H1 (cell line): ENCODE measurements at regions not wholly inside any gene's neighbourhood (a gene's known extent, or its start where the extent isn't known, plus 50 kb on each side); places are given as distances from the start of the nearest gene placed in this dataset.

Experiments
- CTCF ChIA-PET: fragments of 300-600 bp; sonication (Branson Sonifier 250); formaldehyde crosslinking; loops from one replicate; lab custom pipeline; 2021; ENCODE audit not compliant: partially characterized antibody; lab: Charles Lee
- POLR2A ChIA-PET: fragments of 300-600 bp; sonication (Branson Sonifier 250); formaldehyde crosslinking; loops from one replicate; lab custom pipeline; 2021; ENCODE audit warnings: inconsistent platforms; ENCODE audit not compliant: partially characterized antibody; lab: Charles Lee
- DNase-seq, 2 experiments: peaks; one replicate each; pipeline versions ENCODE4 v3.0.0 to v3.0.0-alpha.2; 2010 to 2022; ENCODE audit warnings: low spot score in 2 of 2, low read depth in 1 of 2, mixed read lengths in 1 of 2
- FAIRE-seq: peaks from 2 replicates; lab custom pipeline; 2011; peaks lifted over from hg19 to GRCh38; lab: Jason Lieb, UNC
- H2AFZ ChIP-seq: 2 replicates; pipeline ENCODE4 v1.8.1; 2012; ENCODE audit warnings: low read length, inconsistent platforms
- H2AK5ac ChIP-seq: 2 replicates; pipeline ENCODE4 v1.6.1; 2013; ENCODE audit warnings: low read depth, low read length
- H2BK120ac ChIP-seq: replicated peaks from 2 replicates; pipeline ENCODE3; 2013; ENCODE audit warnings: low read depth, low read length, inconsistent platforms
- H2BK12ac ChIP-seq: 2 replicates; pipeline ENCODE4 v1.6.1; 2013; ENCODE audit warnings: low read depth, low read length
- H2BK15ac ChIP-seq: 2 replicates; pipeline ENCODE4 v1.6.1; 2013; ENCODE audit warnings: low read length
- H2BK20ac ChIP-seq: 2 replicates; pipeline ENCODE4 v1.6.1; 2013; ENCODE audit warnings: low read length
- H2BK5ac ChIP-seq: 2 replicates; pipeline ENCODE4 v1.6.1; 2013; ENCODE audit warnings: low read depth, low read length
- H3K14ac ChIP-seq: 2 replicates; pipeline ENCODE4 v1.6.1; 2013; ENCODE audit warnings: inconsistent platforms; ENCODE audit not compliant: insufficient read length
- H3K18ac ChIP-seq: 2 replicates; pipeline ENCODE4 v1.6.1; 2013; ENCODE audit warnings: low read length; ENCODE audit errors: extremely low read depth
- H3K23ac ChIP-seq: 2 replicates; pipeline ENCODE4 v1.6.1; 2013; ENCODE audit warnings: inconsistent platforms; ENCODE audit not compliant: insufficient read length
- H3K23me2 ChIP-seq: 2 replicates; pipeline ENCODE4 v1.6.1; 2013; ENCODE audit warnings: low read depth, low read length
- H3K27ac ChIP-seq: 2 replicates; pipeline ENCODE4 v1.6.1; 2011; ENCODE audit warnings: low read depth, low read length, inconsistent platforms
- H3K27me3 ChIP-seq, 4 experiments: replicated peaks in 1 of 4; 1 replicate in 1 of 4; 2 replicates in 3 of 4; pipeline versions ENCODE4 v1.6.1 to v1.8.1; 2011 to 2013; ENCODE audit warnings: low read length in 3 of 4, mild to moderate bottlenecking in 3 of 4, inconsistent platforms in 2 of 4, mixed read lengths in 2 of 4, moderate library complexity in 1 of 4; ENCODE audit not compliant: control insufficient read depth in 3 of 4, insufficient read depth in 3 of 4; ENCODE audit errors: extremely low read depth in 1 of 4
- H3K36me3 ChIP-seq, 4 experiments: 2 replicates each; pipeline versions ENCODE4 v1.6.1 to v1.8.1; 2011 to 2013; ENCODE audit warnings: mild to moderate bottlenecking in 4 of 4, low read length in 3 of 4, moderate library complexity in 2 of 4, control low read depth in 1 of 4, inconsistent platforms in 1 of 4; ENCODE audit not compliant: insufficient read depth in 4 of 4, control insufficient read depth in 2 of 4
- H3K4ac ChIP-seq: replicated peaks from 2 replicates; pipeline ENCODE3; 2013; ENCODE audit warnings: low read length, low read depth, mixed read lengths, inconsistent platforms; ENCODE audit not compliant: insufficient read length
- H3K4me1 ChIP-seq, 4 experiments: replicated peaks in 1 of 4; 1 replicate in 1 of 4; 2 replicates in 3 of 4; pipeline versions ENCODE4 v1.6.1 to v1.8.1; 2011 to 2013; ENCODE audit warnings: low read length in 3 of 4, inconsistent platforms in 2 of 4, mixed read lengths in 1 of 4; ENCODE audit not compliant: insufficient read depth in 4 of 4, control insufficient read depth in 3 of 4
- H3K4me2 ChIP-seq, 2 experiments: 2 replicates each; pipeline versions ENCODE4 v1.6.1 to v1.8.1; 2011 to 2013; ENCODE audit warnings: low read depth in 2 of 2, low read length in 2 of 2, control low read depth in 1 of 2, inconsistent platforms in 1 of 2, mild to moderate bottlenecking in 1 of 2; ENCODE audit not compliant: insufficient read depth in 1 of 2
- H3K4me3 ChIP-seq, 4 experiments: fragments of 200-600, 300-600 bp in 1 of 4; sonication (generic), shearing (Covaris generic), sonication (Bioruptor Twin) in 1 of 4; 2 replicates each; pipeline versions ENCODE4 v1.5.1 to v1.8.1; 2011 to 2016; ENCODE audit warnings: low read length in 4 of 4, low read depth in 3 of 4, control low read depth in 2 of 4, inconsistent platforms in 2 of 4, mild to moderate bottlenecking in 2 of 4, mixed read lengths in 1 of 4, moderate library complexity in 1 of 4; ENCODE audit not compliant: insufficient read depth in 2 of 4; ENCODE audit errors: extremely low read depth in 1 of 4
- H3K56ac ChIP-seq: replicated peaks from 2 replicates; pipeline ENCODE3; 2013; ENCODE audit warnings: low read depth, mild to moderate bottlenecking, mixed read lengths, low read length, inconsistent platforms; ENCODE audit not compliant: insufficient read length
- H3K79me1 ChIP-seq: 2 replicates; pipeline ENCODE4 v1.6.1; 2013; ENCODE audit warnings: low read depth, low read length, control low read depth
- H3K79me2 ChIP-seq, 2 experiments: 2 replicates each; pipeline versions ENCODE4 v1.6.1 to v1.8.1; 2012 to 2013; ENCODE audit warnings: low read length in 2 of 2, mild to moderate bottlenecking in 2 of 2, inconsistent platforms in 1 of 2; ENCODE audit not compliant: insufficient read depth in 2 of 2, control insufficient read depth in 1 of 2
- H3K9ac ChIP-seq, 4 experiments: replicated peaks in 1 of 4; 1 replicate in 1 of 4; 2 replicates in 3 of 4; pipeline versions ENCODE4 v1.6.1 to v1.8.1; 2011 to 2013; ENCODE audit warnings: low read depth in 3 of 4, low read length in 3 of 4, control low read depth in 2 of 4, mild to moderate bottlenecking in 2 of 4, moderate library complexity in 2 of 4, inconsistent platforms in 1 of 4; ENCODE audit errors: extremely low read depth in 1 of 4
- H3K9me3 ChIP-seq, 2 experiments: 2 replicates each; pipeline versions ENCODE4 v1.6.1 to v1.8.1; 2012 to 2013; ENCODE audit warnings: mild to moderate bottlenecking in 2 of 2, moderate library complexity in 2 of 2, control low read depth in 1 of 2, inconsistent platforms in 1 of 2, low read depth in 1 of 2, low read length in 1 of 2, mixed read lengths in 1 of 2; ENCODE audit not compliant: insufficient read depth in 2 of 2
- H4K20me1 ChIP-seq, 2 experiments: replicated peaks in 1 of 2; 2 replicates each; pipeline versions ENCODE3 to v1.8.1; 2011 to 2013; ENCODE audit warnings: inconsistent platforms in 2 of 2, low read length in 2 of 2, mild to moderate bottlenecking in 1 of 2; ENCODE audit not compliant: insufficient read depth in 2 of 2, control insufficient read depth in 1 of 2
- H4K5ac ChIP-seq: 2 replicates; pipeline ENCODE4 v1.6.1; 2013; ENCODE audit warnings: low read length, low read depth, mixed read lengths, inconsistent platforms; ENCODE audit not compliant: insufficient read length
- H4K8ac ChIP-seq: 2 replicates; pipeline ENCODE4 v1.8.0; 2013; ENCODE audit warnings: mild to moderate bottlenecking, moderate library complexity, low read length, inconsistent platforms; ENCODE audit not compliant: insufficient read depth; ENCODE audit errors: extremely low read depth
- H4K91ac ChIP-seq: replicated peaks from 2 replicates; pipeline ENCODE3; 2013; ENCODE audit warnings: low read length, mixed read lengths, inconsistent platforms; ENCODE audit not compliant: insufficient read length
- ATF2 ChIP-seq: IDR thresholded peaks from 2 replicates; pipeline ENCODE4 v1.6.1; 2012; ENCODE audit warnings: low read length, inconsistent platforms
- CHD2 ChIP-seq: IDR thresholded peaks from 2 replicates; pipeline ENCODE4 v1.6.1; 2012; ENCODE audit warnings: low read length, improper control_type of control experiment
- EP300 ChIP-seq, 2 experiments: IDR thresholded peaks; 1 replicate in 1 of 2; 2 replicates in 1 of 2; pipeline ENCODE4 v1.6.1; 2011 to 2012; ENCODE audit warnings: low read depth in 2 of 2, low read length in 2 of 2, mild to moderate bottlenecking in 2 of 2, borderline replicate concordance in 1 of 2, inconsistent platforms in 1 of 2, moderate library complexity in 1 of 2
- GABPA ChIP-seq: IDR thresholded peaks from 2 replicates; pipeline ENCODE4 v1.6.1; 2011; ENCODE audit warnings: mild to moderate bottlenecking, low read length, moderate library complexity, borderline replicate concordance; ENCODE audit not compliant: insufficient read depth
- GTF2F1 ChIP-seq: IDR thresholded peaks from 2 replicates; pipeline ENCODE4 v1.6.1; 2012; ENCODE audit warnings: low read depth, low read length, improper control_type of control experiment, borderline replicate concordance
- JUN ChIP-seq: IDR thresholded peaks from 2 replicates; pipeline ENCODE4 v1.6.1; 2011; ENCODE audit warnings: low read depth, mild to moderate bottlenecking, improper control_type of control experiment, low read length
- POU5F1 ChIP-seq: IDR thresholded peaks from 2 replicates; pipeline ENCODE4 v1.6.1; 2011; ENCODE audit warnings: low read depth, mild to moderate bottlenecking, low read length, moderate library complexity
- SIN3A ChIP-seq, 2 experiments: IDR thresholded peaks in 1 of 2; conservative IDR thresholded peaks in 1 of 2; 2 replicates each; pipeline ENCODE4 v1.6.1; 2011 to 2012; ENCODE audit warnings: low read length in 2 of 2, improper control_type of control experiment in 1 of 2, low read depth in 1 of 2, mild to moderate bottlenecking in 1 of 2
- SP1 ChIP-seq: IDR thresholded peaks from 2 replicates; pipeline ENCODE4 v1.6.1; 2011; ENCODE audit warnings: low read depth, low read length
- SP2 ChIP-seq: IDR thresholded peaks from 2 replicates; pipeline ENCODE4 v1.6.1; 2012; ENCODE audit warnings: mild to moderate bottlenecking, low read length, inconsistent platforms
- TAF1 ChIP-seq: IDR thresholded peaks from 2 replicates; pipeline ENCODE4 v1.6.1; 2011; ENCODE audit warnings: mild to moderate bottlenecking, low read depth, low read length
- TCF12 ChIP-seq: IDR thresholded peaks from 2 replicates; pipeline ENCODE4 v1.6.1; 2011; ENCODE audit warnings: low read depth, mild to moderate bottlenecking, low read length
- WGBS, 2 experiments: shearing (Covaris generic) in 1 of 2; methylation state at CpG; one replicate each; pipeline versions ENCODE4 v1.1.6 to v1.1.7; 2013 to 2015; ENCODE audit warnings: low lambda C conversion rate in 2 of 2, mixed read lengths in 2 of 2, inconsistent platforms in 1 of 2, low coverage in 1 of 2, missing lambda C conversion rate in 1 of 2; ENCODE audit not compliant: insufficient replicate concordance in 2 of 2, insufficient coverage in 1 of 2, insufficient read length in 1 of 2; ENCODE audit errors: extremely low coverage in 1 of 2, missing lambda C conversion rate in 1 of 2; 5-methylcytosine and 5-hydroxymethylcytosine counted together

- 74% methylated on average over 10 of the region's 10 CpGs; no CpG with 5 or more reads in 1 of the 2 experiments for WGBS, 2 experiments
- Histone ChIP-seq H2BK12ac (no peak overlapping the region), H3K27me3 (peaks cover 0 to 13% (median 1%) of the 10 kb centered on the region in 4 experiments; a peak in 4 of 7 replicates), H3K23ac (no peak overlapping the region), H2BK20ac (no peak overlapping the region), H3K79me1 (no peaks in the 10 kb centered on the region), H2AK5ac (no peak overlapping the region), H3K4ac (no peak overlapping the region), H3K14ac (no peak overlapping the region), H2BK15ac (no peak overlapping the region), H3K9ac (no peak overlapping the region), H3K18ac (no peak overlapping the region), H3K56ac (no peak overlapping the region), H3K79me2 (no peaks in the 10 kb centered on the region), H3K4me1 (peaks cover 0 to 11% (median 4%) of the 10 kb centered on the region in 4 experiments; a peak in 5 of 7 replicates), H4K91ac (no peak overlapping the region), H2AFZ (no peak overlapping the region), H3K4me3 (no peak overlapping the region), H3K36me3 (no peaks in the 10 kb centered on the region), H4K5ac (no peak overlapping the region), H2BK5ac (no peak overlapping the region), H2BK120ac (no peak overlapping the region), H3K23me2 (peaks cover 6% of the 10 kb centered on the region; the same call in 1 of the 2 replicates), H4K20me1 (peaks cover 0 to 11% of the 10 kb centered on the region in 2 experiments), H3K27ac (no peak overlapping the region), H4K8ac (no peak overlapping the region), H3K4me2 (no peak overlapping the region), H3K9me3 (no peaks in the 10 kb centered on the region)
- FAIRE-seq, result no peak
- ChIA-PET POLR2A (no interaction called here), CTCF (interaction anchor here (0.7 to 3.8 kb wide), 6 partner anchors 9 to 402 kb away, joined by 3 to 16 read pairs (median 6); no protein-coding TSS in a partner anchor)
- DNase-seq, result no peak
- TF ChIP-seq TAF1 (no peak), SP1 (no peak), SIN3A (conservative IDR thresholded peaks at IDR 0.05 in 1 of 2, IDR thresholded peaks at IDR 0.05 in 1 of 2; ENCODE audit: low read depth in 1 of 2, low read length in 2 of 2) (no peak), TCF12 (no peak), CHD2 (no peak), GABPA (no peak), SP2 (no peak), ATF2 (no peak), JUN (no peak), EP300 (IDR thresholded peaks at IDR 0.05; ENCODE audit: borderline replicate concordance in 1 of 2, low read depth in 2 of 2, low read length in 2 of 2) (no peak), GTF2F1 (no peak), POU5F1 (no peak)
Measured at GRCh38 chr15:31973197-31973596, 57.1 kb upstream of the CHRNA7 start.
